Endothelial cell of umbilical vein (primary cell): ENCODE measurements at regions not wholly inside any gene's neighbourhood (a gene's known extent, or its start where the extent isn't known, plus 50 kb on each side); places are given as distances from the start of the nearest gene placed in this dataset.
"Not testable (repeated sequence)": the region's sequence is repeated elsewhere in the genome, so short reads cannot be mapped to it uniquely, and the experiment has no call there.

Experiments used
- BruUV-seq: library from RNA; stranded (reverse); fragments of 400-500 nt; replicated peaks from 2 replicates; lab custom pipeline; 2021; lab: Mats Ljungman, UMichigan
- CTCF ChIA-PET: fragments of 300-600, 350-600 bp; sonication (Branson Sonifier 250); formaldehyde crosslinking; loops from one replicate; lab custom pipeline; 2021; ENCODE audit warnings: antibody characterized with exemption, inconsistent platforms; lab: Charles Lee
- POLR2A ChIA-PET: fragments of 300-600, 350-600 bp; sonication (Branson Sonifier 250); formaldehyde crosslinking; loops from one replicate; lab custom pipeline; 2021; ENCODE audit warnings: antibody characterized with exemption, inconsistent platforms; lab: Charles Lee
- DNase-seq: peaks from one replicate; pipeline ENCODE4 v3.0.0-alpha.2; 2011; ENCODE audit warnings: low read depth, low spot score
- FAIRE-seq: peaks from 2 replicates; lab custom pipeline; 2011; peaks lifted over from hg19 to GRCh38; lab: Jason Lieb, UNC
- H2AFZ ChIP-seq: 2 replicates; pipeline ENCODE4 v1.6.0; 2012; ENCODE audit warnings: low read depth, low read length, control low read depth, inconsistent platforms
- H3K27ac ChIP-seq: 2 replicates; pipeline ENCODE4 v1.5.1; 2011; ENCODE audit warnings: low read depth, mild to moderate bottlenecking, control low read depth, low read length, moderate library complexity; ENCODE audit not compliant: insufficient read depth
- H3K27me3 ChIP-seq, 2 experiments: 2 replicates each; pipeline versions ENCODE4 v1.6.0 to v1.6.1; 2011; ENCODE audit warnings: low read length in 2 of 2, mixed read lengths in 1 of 2; ENCODE audit not compliant: control insufficient read depth in 2 of 2, insufficient read depth in 2 of 2
- H3K36me3 ChIP-seq, 2 experiments: 2 replicates in 1 of 2; 3 replicates in 1 of 2; pipeline ENCODE4 v1.5.1; 2011; ENCODE audit warnings: low read length in 2 of 2, mild to moderate bottlenecking in 1 of 2, moderate library complexity in 1 of 2; ENCODE audit not compliant: control insufficient read depth in 2 of 2, insufficient read depth in 2 of 2; ENCODE audit errors: extremely low read depth in 1 of 2
- H3K4me1 ChIP-seq: 3 replicates; pipeline ENCODE4 v1.5.1; 2011; ENCODE audit warnings: mild to moderate bottlenecking, low read length; ENCODE audit not compliant: control insufficient read depth, insufficient read depth; ENCODE audit errors: extremely low read depth
- H3K4me2 ChIP-seq: 2 replicates; pipeline ENCODE4 v1.6.1; 2011; ENCODE audit warnings: low read length, control low read depth, mixed read lengths; ENCODE audit not compliant: insufficient read depth
- H3K4me3 ChIP-seq, 3 experiments: fragments of 200-600 bp in 1 of 3; sonication (generic), shearing (Covaris generic) in 1 of 3; replicated peaks in 1 of 3; 2 replicates each; pipeline ENCODE4 v1.5.1; 2011 to 2016; ENCODE audit warnings: control low read depth in 3 of 3, low read length in 3 of 3, mild to moderate bottlenecking in 2 of 3, inconsistent platforms in 1 of 3, low read depth in 1 of 3, moderate library complexity in 1 of 3; ENCODE audit not compliant: insufficient read depth in 1 of 3
- H3K79me2 ChIP-seq: 2 replicates; pipeline ENCODE4 v1.6.0; 2012; ENCODE audit warnings: low read length, inconsistent platforms; ENCODE audit not compliant: control insufficient read depth, insufficient read depth
- H3K9ac ChIP-seq: replicated peaks from 2 replicates; pipeline ENCODE3; 2011; ENCODE audit warnings: low read length, control low read depth; ENCODE audit not compliant: insufficient read depth; ENCODE audit errors: extremely low read depth
- H3K9me1 ChIP-seq: replicated peaks from 3 replicates; pipeline ENCODE4 v1.6.0; 2011; ENCODE audit warnings: mild to moderate bottlenecking, low read length; ENCODE audit not compliant: control insufficient read depth, insufficient read depth; ENCODE audit errors: extremely low read depth
- H3K9me3 ChIP-seq: replicated peaks from 2 replicates; pipeline ENCODE4 v1.5.1; 2012; ENCODE audit warnings: low read length, inconsistent platforms; ENCODE audit not compliant: control insufficient read depth, insufficient read depth
- H4K20me1 ChIP-seq: replicated peaks from 2 replicates; pipeline ENCODE3; 2011; ENCODE audit warnings: mild to moderate bottlenecking, low read length; ENCODE audit not compliant: control insufficient read depth, insufficient read depth; ENCODE audit errors: extremely low read depth
- CTCF ChIP-seq, 2 donors: IDR thresholded peaks; 1 replicate in 1 of 2; 2 replicates in 1 of 2; pipeline ENCODE4 v1.5.1; 2011; ENCODE audit warnings: low read length in 2 of 2, mild to moderate bottlenecking in 2 of 2, moderate library complexity in 2 of 2, control low read depth in 1 of 2, inconsistent platforms in 1 of 2, low read depth in 1 of 2; ENCODE audit not compliant: insufficient read depth in 1 of 2; ENCODE audit errors: extremely low read depth in 1 of 2
- POLR2A ChIP-seq: IDR thresholded peaks from 2 replicates; pipeline ENCODE4 v1.6.1; 2012; ENCODE audit warnings: low read depth, mild to moderate bottlenecking, control low read depth, low read length
- dilution Hi-C: fragments of 300-500 bp; cut with MboI; formaldehyde crosslinking; loops from one replicate; pipeline ENCODE4 v1.15.0; 2019; ENCODE audit warnings: low sequenced_read_pairs; ENCODE audit not compliant: extremely low pct_ligation_motif_present
- intact Hi-C: fragments of 100-400 bp; cut with micrococcal nuclease; formaldehyde crosslinking; loops from one replicate; pipeline ENCODE4 v1.10.0; 2022

GRCh38 chr6:122184401-122184827 is 215.0 kb upstream of the HSF2 start:
- TF ChIP-seq CTCF (IDR thresholded peaks at IDR 0.05; ENCODE audit: extremely low read depth in 1 of 2, insufficient read depth in 1 of 2, low read depth in 1 of 2, low read length in 2 of 2) (peak in 1 of 2 donors; percentile 15), POLR2A (no peak)
- Histone ChIP-seq H3K4me2 (peak overlapping the region; percentile 34), H4K20me1 (no peaks in the 10 kb centered on the region), H3K27ac (no peak overlapping the region), H3K4me3 (no peak overlapping the region), H3K79me2 (no peaks in the 10 kb centered on the region), H3K9me3 (no peaks in the 10 kb centered on the region), H3K36me3 (no peaks in the 10 kb centered on the region), H2AFZ (no peak overlapping the region), H3K9me1 (no peaks in the 10 kb centered on the region), H3K27me3 (no peaks in the 10 kb centered on the region), H3K9ac (no peak overlapping the region), H3K4me1 (no peaks in the 10 kb centered on the region)
- FAIRE-seq, result peak; percentile 60
- ChIA-PET CTCF (interaction anchor here (0.6 to 1.6 kb wide), 27 partner anchors 10 to 1129 kb away, joined by 3 to 23 read pairs (median 4); partner anchors contain the start of gene GJA1), POLR2A (no interaction called here)
- dilution Hi-C loops (no loop called here), intact Hi-C loops (loop anchor here (1.0 kb wide), 1 partner anchor 1129 kb away; no protein-coding TSS in a partner anchor)
- DNase-seq, result peak; percentile 32
- BruUV-seq, result no TSS peak

- H4K20me1 ChIP-seq, H2AFZ ChIP-seq, H3K9me1 ChIP-seq, H3K79me2 ChIP-seq, BruUV-seq, H3K27me3 ChIP-seq, H3K4me1 ChIP-seq, H3K9ac ChIP-seq, H3K4me2 ChIP-seq, dilution Hi-C loops, H3K9me3 ChIP-seq, intact Hi-C loops, H3K36me3 ChIP-seq, H3K4me3 ChIP-seq, H3K27ac ChIP-seq, POLR2A ChIA-PET, FAIRE-seq, DNase-seq: not testable (repeated sequence)
- CTCF ChIA-PET, result interaction anchor here (1.1 to 1.7 kb wide), 9 partner anchors 9 to 1130 kb away, joined by 3 to 19 read pairs (median 4); no protein-coding TSS in a partner anchor
Observed at GRCh38 chr6:122185458-122185857, 214.0 kb upstream of the HSF2 start.
